ENCODE measurements at regions not wholly inside any gene's neighbourhood (a gene's known extent, or its start where the extent isn't known, plus 50 kb on each side); places are given as distances from the start of the nearest gene placed in this dataset.

- no peaks in the 10 kb centered on the region for H3K36me3 ChIP-seq (ENCODE audit: insufficient read depth, low read length)
- H4K20me1 ChIP-seq (ENCODE audit: insufficient read depth, low read length), result no peaks in the 10 kb centered on the region
- peaks cover 47% of the 10 kb centered on the region for H3K4me1 ChIP-seq (ENCODE audit: insufficient read depth, low read length)
- peak overlapping the region; percentile 24 for H3K4me2 ChIP-seq (ENCODE audit: insufficient read depth, low read length)
- no peak overlapping the region for H3K4me3 ChIP-seq (ENCODE audit: insufficient read depth, low read length)
- TF ChIP-seq CTCF (IDR thresholded peaks at IDR 0.05; ENCODE audit: extremely low read depth, low read depth, low read length), result no peak
- H3K27me3 ChIP-seq (ENCODE audit: insufficient read depth, low read length), result no peaks in the 10 kb centered on the region
- DNase-seq (ENCODE audit: insufficient read length, low spot score, missing footprints), result peak; percentile 64
- H2AFZ ChIP-seq (ENCODE audit: low read length), result peak overlapping the region; percentile 55
- H3K9me3 ChIP-seq (ENCODE audit: low read depth, low read length), result no peaks in the 10 kb centered on the region
- H3K27ac ChIP-seq (ENCODE audit: low read depth, low read length), result peak overlapping the region; percentile 82
- no peaks in the 10 kb centered on the region for H3K79me2 ChIP-seq (ENCODE audit: insufficient read depth, low read length)
These were observed 231.9 kb upstream of the JUN start for GRCh38 chr1:59015708-59016107.

- Histone ChIP-seq H3K27ac (ENCODE audit: low read depth, low read length) (peak overlapping the region; percentile 82), H3K79me2 (ENCODE audit: insufficient read depth, low read length) (no peaks in the 10 kb centered on the region), H3K27me3 (ENCODE audit: insufficient read depth, low read length) (no peaks in the 10 kb centered on the region), H4K20me1 (ENCODE audit: insufficient read depth, low read length) (no peaks in the 10 kb centered on the region), H3K36me3 (ENCODE audit: insufficient read depth, low read length) (no peaks in the 10 kb centered on the region), H3K4me3 (ENCODE audit: insufficient read depth, low read length) (no peak overlapping the region), H2AFZ (ENCODE audit: low read length) (no peak overlapping the region), H3K4me2 (ENCODE audit: insufficient read depth, low read length) (no peak overlapping the region), H3K9me3 (ENCODE audit: low read depth, low read length) (no peaks in the 10 kb centered on the region), H3K4me1 (ENCODE audit: insufficient read depth, low read length) (peaks cover 50% of the 10 kb centered on the region)
- TF ChIP-seq CTCF (IDR thresholded peaks at IDR 0.05; ENCODE audit: extremely low read depth, low read depth, low read length), result no peak
- DNase-seq (ENCODE audit: insufficient read length, low spot score, missing footprints), result no peak
These were observed 232.5 kb upstream of the JUN start for GRCh38 chr1:59016390-59016789.

- Histone ChIP-seq H3K79me2 (ENCODE audit: insufficient read depth, low read length) (no peaks in the 10 kb centered on the region), H3K27me3 (ENCODE audit: insufficient read depth, low read length) (no peaks in the 10 kb centered on the region), H3K9me3 (ENCODE audit: low read depth, low read length) (no peaks in the 10 kb centered on the region), H3K27ac (ENCODE audit: low read depth, low read length) (no peak overlapping the region), H3K4me1 (ENCODE audit: insufficient read depth, low read length) (peaks cover 50% of the 10 kb centered on the region), H3K4me3 (ENCODE audit: insufficient read depth, low read length) (no peak overlapping the region), H2AFZ (ENCODE audit: low read length) (no peak overlapping the region), H3K36me3 (ENCODE audit: insufficient read depth, low read length) (no peaks in the 10 kb centered on the region), H4K20me1 (ENCODE audit: insufficient read depth, low read length) (no peaks in the 10 kb centered on the region), H3K4me2 (ENCODE audit: insufficient read depth, low read length) (no peak overlapping the region)
- DNase-seq (ENCODE audit: insufficient read length, low spot score, missing footprints), result no peak
- no peak for TF ChIP-seq CTCF (IDR thresholded peaks at IDR 0.05; ENCODE audit: extremely low read depth, low read depth, low read length)
These were observed 233.8 kb upstream of the JUN start for GRCh38 chr1:59017501-59018231.

- H3K79me2 ChIP-seq (ENCODE audit: insufficient read depth, low read length), result no peaks in the 10 kb centered on the region
- H3K27ac ChIP-seq (ENCODE audit: low read depth, low read length), result no peak overlapping the region
- no peak overlapping the region for H2AFZ ChIP-seq (ENCODE audit: low read length)
- H3K4me2 ChIP-seq (ENCODE audit: insufficient read depth, low read length), result no peak overlapping the region
- DNase-seq (ENCODE audit: insufficient read length, low spot score, missing footprints), result no peak
- H3K9me3 ChIP-seq (ENCODE audit: low read depth, low read length), result no peaks in the 10 kb centered on the region
- H4K20me1 ChIP-seq (ENCODE audit: insufficient read depth, low read length), result no peaks in the 10 kb centered on the region
- no peaks in the 10 kb centered on the region for H3K27me3 ChIP-seq (ENCODE audit: insufficient read depth, low read length)
- H3K4me3 ChIP-seq (ENCODE audit: insufficient read depth, low read length), result no peak overlapping the region
- TF ChIP-seq CTCF (IDR thresholded peaks at IDR 0.05; ENCODE audit: extremely low read depth, low read depth, low read length), result no peak
- no peaks in the 10 kb centered on the region for H3K36me3 ChIP-seq (ENCODE audit: insufficient read depth, low read length)
- H3K4me1 ChIP-seq (ENCODE audit: insufficient read depth, low read length), result peaks cover 46% of the 10 kb centered on the region
These were observed 234.6 kb upstream of the JUN start for GRCh38 chr1:59018446-59018845.

Measured in osteoblast (primary cell).